ENCODE measurements at regions not wholly inside any gene's neighbourhood (a gene's known extent, or its start where the extent isn't known, plus 50 kb on each side); places are given as distances from the start of the nearest gene placed in this dataset.
"Not testable (repeated sequence)": the region's sequence is repeated elsewhere in the genome, so short reads cannot be mapped to it uniquely, and the experiment has no call there.

GRCh38 chr2:36235882-36236281 lies 119.7 kb upstream of the CRIM1 start:
- in situ Hi-C loops (cut with MboI; ENCODE audit: low sequenced_read_pairs), result no loop called here

GRCh38 chr2:36235426-36235825 lies 120.2 kb upstream of the CRIM1 start:
- in situ Hi-C loops (cut with MboI; ENCODE audit: low sequenced_read_pairs), result no loop called here

GRCh38 chr2:36223259-36223658 lies 132.3 kb upstream of the CRIM1 start:
- in situ Hi-C loops (cut with MboI; ENCODE audit: low sequenced_read_pairs), result no loop called here

GRCh38 chr2:36222485-36222884 lies 133.1 kb upstream of the CRIM1 start:
- in situ Hi-C loops (cut with MboI; ENCODE audit: low sequenced_read_pairs), result no loop called here

GRCh38 chr2:36214691-36215090 lies 140.9 kb upstream of the CRIM1 start:
- in situ Hi-C loops (cut with MboI; ENCODE audit: low sequenced_read_pairs), result no loop called here

GRCh38 chr2:36203366-36203765 lies 152.2 kb upstream of the CRIM1 start:
- in situ Hi-C loops (cut with MboI; ENCODE audit: low sequenced_read_pairs), result no loop called here

GRCh38 chr2:36197181-36197971 lies 158.2 kb upstream of the CRIM1 start:
- in situ Hi-C loops (cut with MboI; ENCODE audit: low sequenced_read_pairs), result no loop called here

- in situ Hi-C loops (cut with MboI; ENCODE audit: low sequenced_read_pairs), result no loop called here
Measured at GRCh38 chr2:36193680-36194079, 161.9 kb upstream of the CRIM1 start.

GRCh38 chr2:36192983-36193382 lies 162.6 kb upstream of the CRIM1 start:
- in situ Hi-C loops (cut with MboI; ENCODE audit: low sequenced_read_pairs), result no loop called here

- in situ Hi-C loops (cut with MboI; ENCODE audit: low sequenced_read_pairs), result no loop called here
Measured at GRCh38 chr2:36190097-36190496, 165.5 kb upstream of the CRIM1 start.

- in situ Hi-C loops (cut with MboI; ENCODE audit: low sequenced_read_pairs), result no loop called here
Measured at GRCh38 chr2:36185624-36186023, 170.0 kb upstream of the CRIM1 start.

GRCh38 chr2:36184848-36185247 lies 170.7 kb upstream of the CRIM1 start:
- in situ Hi-C loops (cut with MboI; ENCODE audit: low sequenced_read_pairs), result no loop called here

GRCh38 chr2:36180789-36181482 lies 174.6 kb upstream of the CRIM1 start:
- in situ Hi-C loops (cut with MboI; ENCODE audit: low sequenced_read_pairs), result not testable (repeated sequence)

GRCh38 chr2:36180293-36180692 lies 175.3 kb upstream of the CRIM1 start:
- in situ Hi-C loops (cut with MboI; ENCODE audit: low sequenced_read_pairs), result not testable (repeated sequence)

GRCh38 chr2:36179668-36180269 lies 175.8 kb upstream of the CRIM1 start:
- in situ Hi-C loops (cut with MboI; ENCODE audit: low sequenced_read_pairs), result not testable (repeated sequence)

GRCh38 chr2:36178384-36178783 lies 177.2 kb upstream of the CRIM1 start:
- in situ Hi-C loops (cut with MboI; ENCODE audit: low sequenced_read_pairs), result no loop called here

GRCh38 chr2:36177282-36177681 lies 178.3 kb upstream of the CRIM1 start:
- in situ Hi-C loops (cut with MboI; ENCODE audit: low sequenced_read_pairs), result no loop called here

- in situ Hi-C loops (cut with MboI; ENCODE audit: low sequenced_read_pairs), result no loop called here
Measured at GRCh38 chr2:36174920-36175319, 180.7 kb upstream of the CRIM1 start.

GRCh38 chr2:36173760-36174404 lies 181.7 kb upstream of the CRIM1 start:
- in situ Hi-C loops (cut with MboI; ENCODE audit: low sequenced_read_pairs), result no loop called here

- in situ Hi-C loops (cut with MboI; ENCODE audit: low sequenced_read_pairs), result no loop called here
Measured at GRCh38 chr2:36172824-36173223, 182.8 kb upstream of the CRIM1 start.

GRCh38 chr2:36170805-36171204 lies 184.8 kb upstream of the CRIM1 start:
- in situ Hi-C loops (cut with MboI; ENCODE audit: low sequenced_read_pairs), result no loop called here
